HepG2 (cell line): ENCODE measurements at regions not wholly inside any gene's neighbourhood (a gene's known extent, or its start where the extent isn't known, plus 50 kb on each side); places are given as distances from the start of the nearest gene placed in this dataset.

Experiments
- ATAC-seq: fragments of 200-7000 bp; cut with Tn5 transposase; 3 replicates; pipeline ENCODE4 v1.9.1; 2020; ENCODE audit warnings: mild to moderate bottlenecking, moderate library complexity
- BruUV-seq: library from RNA; stranded (reverse); fragments of 400-500 nt; replicated peaks from 2 replicates; lab custom pipeline; 2021; lab: Mats Ljungman, UMichigan
- CTCF ChIA-PET: fragments of 300-600 bp; formaldehyde crosslinking; extraction: SDS; loops from one replicate; lab custom pipeline; 2021; ENCODE audit warnings: low total read pairs, inconsistent platforms, low intra/inter-chr PET ratio; lab: Yijun Ruan, JAX
- POLR2A ChIA-PET: fragments of 350-600 bp; sonication (Branson Sonifier 250); formaldehyde crosslinking; loops from one replicate; lab custom pipeline; 2020; ENCODE audit warnings: antibody characterized with exemption, inconsistent platforms; lab: Yijun Ruan, JAX
- DNase-seq: peaks from one replicate; pipeline ENCODE4 v3.0.0-alpha.2; 2015; ENCODE audit warnings: low spot score
- FAIRE-seq: peaks from 3 replicates; lab custom pipeline; 2011; peaks lifted over from hg19 to GRCh38; lab: Jason Lieb, UNC
- H2AFZ ChIP-seq: one replicate; pipeline ENCODE4 v1.6.1; 2011; ENCODE audit warnings: low read length, inconsistent platforms
- H3K27ac ChIP-seq: fragments of 300-600 bp; 3 replicates; pipeline ENCODE4 v1.8.0; 2011; ENCODE audit warnings: mixed run types, mild to moderate bottlenecking, mixed read lengths, low read length, inconsistent platforms; ENCODE audit not compliant: insufficient read depth; ENCODE audit errors: extremely low read length
- H3K27me3 ChIP-seq, 2 experiments: fragments of 200-600 bp in 1 of 2; 2 replicates in 1 of 2; 3 replicates in 1 of 2; pipeline versions ENCODE4 v1.6.0 to v1.8.0; 2011; ENCODE audit warnings: low read length in 2 of 2, mild to moderate bottlenecking in 2 of 2, moderate library complexity in 2 of 2, inconsistent platforms in 1 of 2; ENCODE audit not compliant: insufficient read depth in 2 of 2, control insufficient read depth in 1 of 2
- H3K36me3 ChIP-seq, 2 experiments: fragments of 200-600 bp in 1 of 2; replicated peaks in 1 of 2; 2 replicates in 1 of 2; 3 replicates in 1 of 2; pipeline versions ENCODE4 v1.5.1 to v1.8.0; 2011; ENCODE audit warnings: low read length in 2 of 2, inconsistent platforms in 1 of 2; ENCODE audit not compliant: insufficient read depth in 2 of 2, control insufficient read depth in 1 of 2
- H3K4me1 ChIP-seq: 2 replicates; pipeline ENCODE4 v1.5.1; 2012; ENCODE audit warnings: low read length, inconsistent platforms; ENCODE audit not compliant: insufficient read depth
- H3K4me2 ChIP-seq: 2 replicates; pipeline ENCODE4 v1.6.0; 2011; ENCODE audit warnings: low read depth, low read length, inconsistent platforms
- H3K4me3 ChIP-seq, 3 experiments: fragments of 200-600 bp in 1 of 3; sonication (generic), shearing (Covaris generic) in 1 of 3; replicated peaks in 1 of 3; 2 replicates each; pipeline ENCODE4 v1.5.1; 2011 to 2016; ENCODE audit warnings: low read length in 3 of 3, inconsistent platforms in 2 of 3, low read depth in 2 of 3, mild to moderate bottlenecking in 2 of 3, control low read depth in 1 of 3, mixed read lengths in 1 of 3; ENCODE audit not compliant: insufficient read depth in 1 of 3
- H3K79me2 ChIP-seq: one replicate; pipeline ENCODE4 v1.6.1; 2011; ENCODE audit warnings: low read length, inconsistent platforms; ENCODE audit not compliant: insufficient read depth
- H3K9ac ChIP-seq: 2 replicates; pipeline ENCODE4 v1.6.0; 2011; ENCODE audit warnings: mild to moderate bottlenecking, low read depth, low read length, inconsistent platforms; ENCODE audit not compliant: insufficient read depth
- H3K9me3 ChIP-seq: 2 replicates; pipeline ENCODE4 v1.5.1; 2012; ENCODE audit warnings: mild to moderate bottlenecking, low read length
- H4K20me1 ChIP-seq: 2 replicates; pipeline ENCODE4 v1.6.0; 2011; ENCODE audit warnings: inconsistent platforms, mild to moderate bottlenecking, low read length, moderate library complexity; ENCODE audit not compliant: insufficient read depth
- BORCS8-MEF2B ChIP-seq: sonication (generic); formaldehyde crosslinking; IDR thresholded peaks from 2 replicates; pipeline ENCODE4 v1.8.0; 2022; ENCODE audit warnings: mild to moderate bottlenecking, missing genetic modification reagents
- BRCA1 ChIP-seq: sonication (generic); formaldehyde crosslinking; IDR thresholded peaks from 2 replicates; pipeline ENCODE4 v1.4.0; 2020; ENCODE audit warnings: missing genetic modification reagents
- CC2D1A ChIP-seq: sonication (generic); formaldehyde crosslinking; IDR thresholded peaks from 2 replicates; pipeline ENCODE4 v1.8.1; 2023; ENCODE audit warnings: mild to moderate bottlenecking, missing genetic modification reagents
- CCAR2 ChIP-seq: fragments of 200-400 bp; formaldehyde crosslinking; optimal IDR thresholded peaks from 2 replicates; pipeline ENCODE3; 2018; ENCODE audit warnings: low read depth, mild to moderate bottlenecking, low read length, moderate library complexity
- HOXA7 ChIP-seq: sonication (generic); formaldehyde crosslinking; IDR thresholded peaks from 2 replicates; pipeline ENCODE4 v1.8.1; 2022; ENCODE audit warnings: mild to moderate bottlenecking, missing genetic modification reagents, moderate library complexity
- KLF15 ChIP-seq: sonication (generic); formaldehyde crosslinking; IDR thresholded peaks from 2 replicates; pipeline ENCODE4 v1.8.1; 2023; ENCODE audit warnings: borderline replicate concordance, mild to moderate bottlenecking, inconsistent platforms, missing genetic modification reagents, mixed read lengths
- SP140L ChIP-seq: sonication (generic); formaldehyde crosslinking; IDR thresholded peaks from 2 replicates; pipeline ENCODE4 v1.4.0; 2020; ENCODE audit warnings: missing genetic modification reagents, borderline replicate concordance
- U2AF2 ChIP-seq: fragments of 200-400 bp; formaldehyde crosslinking; IDR thresholded peaks from 2 replicates; pipeline ENCODE4 v1.6.1; 2017; ENCODE audit warnings: low read depth, mild to moderate bottlenecking, low read length
- WIZ ChIP-seq: sonication (generic); formaldehyde crosslinking; IDR thresholded peaks from 2 replicates; pipeline ENCODE4 v1.5.1; 2020; ENCODE audit warnings: mild to moderate bottlenecking, missing genetic modification reagents
- ZBTB4 ChIP-seq: sonication (generic); formaldehyde crosslinking; IDR thresholded peaks from 2 replicates; pipeline ENCODE4 v1.4.0; 2020; ENCODE audit warnings: missing genetic modification reagents, mild to moderate bottlenecking, borderline replicate concordance
- ZFX ChIP-seq: sonication (generic); formaldehyde crosslinking; IDR thresholded peaks from 2 replicates; pipeline ENCODE4 v1.4.0; 2020; ENCODE audit warnings: mild to moderate bottlenecking, low read depth, missing genetic modification reagents, moderate library complexity
- ZKSCAN5 ChIP-seq: sonication (generic); formaldehyde crosslinking; IDR thresholded peaks from 2 replicates; pipeline ENCODE4 v1.5.1; 2020; ENCODE audit warnings: mild to moderate bottlenecking, missing genetic modification reagents
- ZNF335 ChIP-seq: sonication (generic); formaldehyde crosslinking; IDR thresholded peaks from 2 replicates; pipeline ENCODE4 v1.4.0; 2020; ENCODE audit warnings: missing genetic modification reagents
- ZNF567 ChIP-seq: sonication (generic); formaldehyde crosslinking; IDR thresholded peaks from 2 replicates; pipeline ENCODE4 v1.8.1; 2023; ENCODE audit warnings: mild to moderate bottlenecking, missing genetic modification reagents, borderline replicate concordance
- ZNF784 ChIP-seq: sonication (generic); formaldehyde crosslinking; IDR thresholded peaks from 2 replicates; pipeline ENCODE4 v1.5.1; 2020; ENCODE audit warnings: missing genetic modification reagents, mild to moderate bottlenecking, borderline replicate concordance
- WGBS: methylation state at CpG from one replicate; pipeline ENCODE4 v1.1.6; 2017; ENCODE audit warnings: low lambda C conversion rate; 5-methylcytosine and 5-hydroxymethylcytosine counted together
- in situ Hi-C: cut with HindIII; loops from 2 replicates; pipeline ENCODE4 v1.10.0; 2017; ENCODE audit warnings: low pct_unique_long_range_greater_than_20kb; ENCODE audit not compliant: extremely low pct_ligation_motif_present
- intact Hi-C: fragments of 100-400 bp; cut with micrococcal nuclease; formaldehyde crosslinking; loops from one replicate; pipeline ENCODE4 v1.10.0; 2022; ENCODE audit not compliant: unreplicated experiment

- no peak for TF ChIP-seq ZNF784
These were observed 146.4 kb upstream of the GALNT2 start (continued) for GRCh38 chr1:229920683-229921082.

- no peaks in the 10 kb centered on the region for H3K9me3 ChIP-seq
- no peak overlapping the region for H3K27ac ChIP-seq
- no TSS peak for BruUV-seq
- no peak for FAIRE-seq
- peaks cover 0 to 4% of the 10 kb centered on the region in 2 experiments; a peak in 2 of 5 replicates for H3K27me3 ChIP-seq
- intact Hi-C loops (no loop called here), in situ Hi-C loops (no loop called here)
- H2AFZ ChIP-seq: no peak overlapping the region
- CTCF ChIA-PET: no interaction called here
- POLR2A ChIA-PET: no interaction called here
- TF ChIP-seq BRCA1 (CRISPR knock-in tag): no peak
- no peak for TF ChIP-seq ZFX (CRISPR knock-in tag)
- TF ChIP-seq BORCS8-MEF2B: no peak
- no peak for TF ChIP-seq ZNF567 (CRISPR knock-in tag)
- TF ChIP-seq CCAR2: no peak
- no peak for TF ChIP-seq WIZ
- TF ChIP-seq KLF15 (CRISPR knock-in tag): no peak
- TF ChIP-seq CC2D1A (CRISPR knock-in tag): no peak
- TF ChIP-seq ZBTB4 (CRISPR knock-in tag): no peak
- no peak for TF ChIP-seq ZKSCAN5 (CRISPR knock-in tag)
- TF ChIP-seq U2AF2: no peak
- no peak for TF ChIP-seq HOXA7 (CRISPR knock-in tag)
- TF ChIP-seq SP140L (CRISPR knock-in tag): no peak
- TF ChIP-seq ZNF335 (CRISPR knock-in tag): no peak
- H3K4me2 ChIP-seq: no peak overlapping the region
- DNase-seq: no peak
- H3K4me1 ChIP-seq: no peaks in the 10 kb centered on the region
- no peaks in the 10 kb centered on the region for H3K36me3 ChIP-seq
- no peaks in the 10 kb centered on the region for H3K79me2 ChIP-seq
- no peak overlapping the region for H3K4me3 ChIP-seq
- H4K20me1 ChIP-seq: no peaks in the 10 kb centered on the region
- no peak overlapping the region for H3K9ac ChIP-seq
- no peak for ATAC-seq
- 26% methylated on average over 7 of the region's 7 CpGs for WGBS
These were observed 144.8 kb upstream of the GALNT2 start for GRCh38 chr1:229922249-229922648.
